Stimulated activated effector memory CD8-positive, alpha-beta T cell treated with anti-CD3 and anti-CD28 coated beads, Interleukin-12 subunit alpha, Interleukin-12 subunit beta, amount 100 ng/mL, for 72 hours (primary cell): ENCODE measurements at regions not wholly inside any gene's neighbourhood (a gene's known extent, or its start where the extent isn't known, plus 50 kb on each side); places are given as distances from the start of the nearest gene placed in this dataset.

Experiments used
- ATAC-seq: fragments of 150-1000 bp; cut with Tn5 transposase; 2 replicates; pipeline ENCODE4 v1.10.0; 2021
- DNase-seq, 2 donors: peaks; one replicate each; pipeline ENCODE4 v3.0.0; 2021 to 2022; ENCODE audit warnings: low spot score in 2 of 2
- H3K27ac Mint-ChIP-seq: one replicate; pipeline ENCODE4 v1.8.0; 2022; ENCODE audit warnings: mild to moderate bottlenecking, mixed read lengths
- H3K36me3 Mint-ChIP-seq: one replicate; pipeline ENCODE4 v1.8.0; 2022; ENCODE audit warnings: mild to moderate bottlenecking, mixed read lengths
- H3K4me1 Mint-ChIP-seq: one replicate; pipeline ENCODE4 v1.8.0; 2022; ENCODE audit warnings: mixed read lengths
- H3K4me3 Mint-ChIP-seq: one replicate; pipeline ENCODE4 v1.8.0; 2022; ENCODE audit warnings: mild to moderate bottlenecking, mixed read lengths
- H3K9me3 Mint-ChIP-seq: one replicate; pipeline ENCODE4 v1.8.0; 2022; ENCODE audit warnings: mixed read lengths

DNA sequence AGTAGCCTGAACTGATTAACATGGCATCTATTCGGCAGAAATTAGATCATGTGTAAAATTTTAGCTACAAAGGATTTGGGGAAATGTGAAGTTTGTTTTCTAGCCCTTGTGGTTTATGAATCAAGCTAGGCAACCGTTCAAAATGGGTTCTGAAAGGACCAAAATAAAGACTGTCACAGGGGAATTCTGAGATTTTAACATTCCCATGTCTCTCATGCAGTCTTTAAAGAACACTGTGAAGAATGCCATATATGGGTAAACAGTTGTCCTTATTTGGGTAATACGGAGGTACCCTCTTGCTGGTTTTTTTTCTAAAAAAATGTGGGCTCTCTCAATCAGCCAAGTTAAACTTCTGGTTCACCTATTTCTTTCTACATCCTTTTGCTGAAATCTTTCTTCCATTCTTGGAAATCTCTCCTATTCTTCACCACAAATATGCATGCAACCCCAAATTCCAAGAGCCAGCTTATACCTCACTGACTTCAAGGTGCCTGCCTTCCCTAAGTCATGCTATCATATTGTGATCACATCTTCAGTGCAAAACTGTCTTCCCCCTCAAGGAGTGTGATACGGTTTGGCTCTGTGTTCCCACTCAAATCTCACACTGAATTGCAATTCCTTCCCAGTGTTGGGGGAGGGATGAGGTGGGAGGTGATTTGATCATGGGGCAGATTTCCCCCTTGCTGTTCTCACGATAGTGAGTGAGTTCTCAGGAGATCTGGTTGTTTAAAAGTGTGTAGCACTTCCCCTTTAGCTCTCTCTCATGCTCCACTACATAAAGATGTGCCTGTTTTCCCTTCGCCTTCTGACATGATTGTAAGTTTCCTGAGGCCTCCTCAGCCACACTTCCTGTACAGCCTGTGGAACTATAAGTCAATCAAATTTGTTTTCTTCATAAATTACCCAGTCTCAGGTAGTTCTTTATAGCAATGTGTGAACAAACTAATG is 308.7 kb downstream of the TTLL7 start:
- ATAC-seq (no peak), DNase-seq (no peak)
- Mint-ChIP-seq H3K4me1 (no peaks in the 10 kb centered on the region), H3K9me3 (peaks cover 10% of the 10 kb centered on the region), H3K27ac (no peak overlapping the region), H3K4me3 (no peak overlapping the region), H3K36me3 (no peaks in the 10 kb centered on the region)

- ATAC-seq: no peak
- Mint-ChIP-seq H3K4me1 (no peaks in the 10 kb centered on the region), H3K36me3 (no peaks in the 10 kb centered on the region), H3K27ac (no peak overlapping the region), H3K9me3 (peaks cover under 1% of the 10 kb centered on the region), H3K4me3 (no peak overlapping the region)
- DNase-seq: no peak
These were observed 316.8 kb downstream of the TTLL7 start for GRCh38 chr1:83682132-83682531.

DNA sequence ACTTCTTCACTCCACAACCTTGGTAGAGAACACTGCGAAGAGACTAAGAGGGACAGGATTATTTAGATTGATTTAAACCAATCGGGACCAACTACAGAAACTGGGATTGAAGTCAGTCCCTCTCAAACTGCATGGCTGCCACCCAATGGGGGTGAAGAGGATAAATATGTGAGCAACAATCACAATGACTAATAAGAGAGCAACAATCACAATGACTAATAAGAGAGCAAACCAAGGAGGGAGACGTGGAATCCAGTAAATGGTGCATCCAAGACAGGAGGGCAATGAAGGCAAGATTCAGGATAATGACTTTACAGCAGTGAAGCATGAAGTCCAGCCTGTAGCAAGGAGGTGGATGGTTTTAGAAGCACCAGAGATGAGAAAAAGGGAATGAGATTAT is 322.8 kb downstream of the TTLL7 start:
- DNase-seq (no peak), ATAC-seq (no peak)
- no peak overlapping the region for H3K27ac Mint-ChIP-seq
- peaks cover 6% of the 10 kb centered on the region for H3K9me3 Mint-ChIP-seq
- no peak overlapping the region for H3K4me3 Mint-ChIP-seq
- H3K36me3 Mint-ChIP-seq: no peaks in the 10 kb centered on the region
- no peaks in the 10 kb centered on the region for H3K4me1 Mint-ChIP-seq

DNA sequence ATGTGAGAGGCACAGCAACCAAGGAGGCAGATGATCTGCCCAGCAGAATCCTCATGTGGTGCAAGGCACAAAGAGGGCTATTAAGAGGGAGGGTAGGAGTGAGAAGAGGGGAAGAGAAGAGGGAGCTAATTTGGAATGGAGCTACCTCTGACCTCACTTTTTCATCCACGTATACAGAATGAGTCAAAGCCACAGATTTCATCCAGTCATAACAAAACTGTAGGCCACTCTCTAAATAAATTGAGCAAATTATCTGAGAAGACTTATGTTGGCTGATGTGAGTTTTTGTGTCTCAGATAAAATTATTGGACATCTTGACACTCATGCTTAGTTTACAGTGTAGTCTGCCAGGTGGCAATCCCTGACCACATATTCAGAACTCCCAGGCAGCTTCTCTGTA is 325.6 kb downstream of the TTLL7 start:
- DNase-seq: no peak
- no peak overlapping the region for H3K27ac Mint-ChIP-seq

DNA sequence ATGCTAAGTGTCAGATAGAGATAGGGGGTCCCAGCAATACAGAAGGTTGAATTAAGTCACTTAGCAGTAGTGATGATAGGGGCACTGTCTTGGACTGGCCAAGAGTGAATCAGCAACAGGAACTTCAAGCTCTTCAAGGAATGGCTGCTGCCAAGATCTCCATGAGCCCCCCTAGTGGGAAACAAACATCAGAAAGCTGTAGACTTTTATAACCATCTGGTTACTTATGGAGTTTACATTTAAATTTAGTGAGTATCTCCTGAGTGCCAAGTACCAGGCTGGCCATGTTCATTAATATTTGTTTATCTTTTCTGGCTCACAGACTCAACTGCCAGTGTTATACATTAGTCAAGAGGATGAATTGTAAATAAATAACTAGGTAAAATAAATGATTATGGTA is 327.3 kb downstream of the TTLL7 start:
- Mint-ChIP-seq H3K27ac (no peak overlapping the region), H3K9me3 (peaks cover 16% of the 10 kb centered on the region), H3K4me1 (no peaks in the 10 kb centered on the region), H3K36me3 (no peaks in the 10 kb centered on the region), H3K4me3 (no peak overlapping the region)
- ATAC-seq: no peak
- DNase-seq: no peak

More for the DNA sequence above, 325.6 kb downstream of the TTLL7 start:
- no peak for ATAC-seq
- Mint-ChIP-seq H3K4me3 (no peak overlapping the region), H3K4me1 (no peaks in the 10 kb centered on the region), H3K9me3 (peaks cover 12% of the 10 kb centered on the region), H3K36me3 (no peaks in the 10 kb centered on the region)

GRCh38 chr1:83670909-83671565 is 327.9 kb downstream of the TTLL7 start:
- no peaks in the 10 kb centered on the region for H3K36me3 Mint-ChIP-seq
- no peaks in the 10 kb centered on the region for H3K4me1 Mint-ChIP-seq
- DNase-seq: no peak
- H3K9me3 Mint-ChIP-seq: peaks cover 13% of the 10 kb centered on the region
- no peak overlapping the region for H3K4me3 Mint-ChIP-seq
- ATAC-seq: no peak
- H3K27ac Mint-ChIP-seq: no peak overlapping the region

- ATAC-seq: no peak
- Mint-ChIP-seq H3K36me3 (no peaks in the 10 kb centered on the region), H3K4me1 (no peaks in the 10 kb centered on the region), H3K9me3 (peaks cover 12% of the 10 kb centered on the region), H3K4me3 (no peak overlapping the region), H3K27ac (no peak overlapping the region)
- no peak for DNase-seq
These were observed 357.0 kb downstream of the TTLL7 start for GRCh38 chr1:83641796-83642443.

GRCh38 chr1:83641206-83641658 is 357.7 kb downstream of the TTLL7 start:
- no peak for DNase-seq

GRCh38 chr1:83639785-83640184 is 359.1 kb downstream of the TTLL7 start:
- ATAC-seq (no peak), DNase-seq (no peak)
- H3K4me3 Mint-ChIP-seq: no peak overlapping the region
- H3K27ac Mint-ChIP-seq: no peak overlapping the region
- H3K36me3 Mint-ChIP-seq: no peaks in the 10 kb centered on the region
- no peaks in the 10 kb centered on the region for H3K4me1 Mint-ChIP-seq
- H3K9me3 Mint-ChIP-seq: peaks cover 9% of the 10 kb centered on the region

More at GRCh38 chr1:83641206-83641658, 357.7 kb downstream of the TTLL7 start:
- Mint-ChIP-seq H3K36me3 (no peaks in the 10 kb centered on the region), H3K9me3 (peaks cover 9% of the 10 kb centered on the region), H3K4me3 (no peak overlapping the region), H3K4me1 (no peaks in the 10 kb centered on the region), H3K27ac (no peak overlapping the region)
- no peak for ATAC-seq

DNA sequence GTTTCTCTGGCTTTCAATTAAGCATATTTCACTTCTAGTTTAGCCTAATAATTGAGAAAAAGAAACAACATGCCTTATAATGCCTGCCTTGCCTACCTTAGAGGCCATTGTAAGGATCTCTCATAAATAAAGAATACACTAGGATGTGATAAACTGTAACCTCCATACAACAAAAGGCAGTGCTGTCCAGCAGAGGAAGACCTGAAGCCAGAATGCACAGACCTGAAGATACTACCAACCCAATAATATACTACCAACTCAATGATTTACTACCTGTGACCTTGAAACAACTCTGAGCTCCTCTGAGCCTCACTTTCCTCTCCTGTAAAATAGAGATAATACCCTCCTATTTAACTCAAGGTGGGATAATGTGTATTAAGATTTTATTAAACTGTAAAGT is 361.3 kb downstream of the TTLL7 start:
- no peaks in the 10 kb centered on the region for H3K4me1 Mint-ChIP-seq
- DNase-seq: no peak
- ATAC-seq: no peak
- peaks cover 3% of the 10 kb centered on the region for H3K9me3 Mint-ChIP-seq
- H3K36me3 Mint-ChIP-seq: no peaks in the 10 kb centered on the region
- H3K4me3 Mint-ChIP-seq: no peak overlapping the region
- no peak overlapping the region for H3K27ac Mint-ChIP-seq

DNA sequence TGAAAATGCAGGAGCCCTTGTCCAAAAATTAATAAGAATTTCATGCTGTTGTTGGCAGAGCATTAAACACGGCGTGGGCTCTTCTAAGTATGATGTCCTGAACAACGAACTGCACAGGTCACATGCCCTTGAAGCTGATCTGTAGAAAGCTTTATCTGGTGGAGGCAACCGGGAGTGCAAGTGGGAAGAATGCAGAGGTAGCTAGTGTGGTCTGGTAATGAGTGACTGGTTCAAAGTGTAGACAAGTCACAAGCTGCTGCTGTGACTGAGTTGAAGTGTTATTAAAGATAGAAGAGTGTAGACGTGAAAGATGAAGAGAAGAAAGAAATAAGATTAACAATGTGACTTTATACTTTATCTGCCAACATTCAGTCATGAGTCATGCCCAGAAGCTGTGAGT is 361.9 kb downstream of the TTLL7 start:
- Mint-ChIP-seq H3K27ac (no peak overlapping the region), H3K4me1 (no peaks in the 10 kb centered on the region), H3K9me3 (peaks cover 3% of the 10 kb centered on the region), H3K36me3 (no peaks in the 10 kb centered on the region), H3K4me3 (no peak overlapping the region)
- ATAC-seq (no peak), DNase-seq (no peak)

- DNase-seq: no peak
- Mint-ChIP-seq H3K4me3 (no peak overlapping the region), H3K4me1 (no peaks in the 10 kb centered on the region), H3K27ac (no peak overlapping the region), H3K9me3 (peaks cover 12% of the 10 kb centered on the region), H3K36me3 (no peaks in the 10 kb centered on the region)
- ATAC-seq: no peak
These were observed 366.0 kb downstream of the TTLL7 start for GRCh38 chr1:83632906-83633305.

GRCh38 chr1:83631851-83632250 is 367.1 kb downstream of the TTLL7 start:
- no peak overlapping the region for H3K27ac Mint-ChIP-seq
- H3K4me1 Mint-ChIP-seq: no peaks in the 10 kb centered on the region
- H3K9me3 Mint-ChIP-seq: peaks cover 11% of the 10 kb centered on the region
- no peak overlapping the region for H3K4me3 Mint-ChIP-seq
- H3K36me3 Mint-ChIP-seq: no peaks in the 10 kb centered on the region
- DNase-seq (no peak), ATAC-seq (no peak)

GRCh38 chr1:83627045-83627444 is 371.9 kb downstream of the TTLL7 start:
- peaks cover 14% of the 10 kb centered on the region for H3K9me3 Mint-ChIP-seq
- no peak for DNase-seq
- no peak overlapping the region for H3K4me3 Mint-ChIP-seq
- H3K36me3 Mint-ChIP-seq: no peaks in the 10 kb centered on the region
- no peaks in the 10 kb centered on the region for H3K4me1 Mint-ChIP-seq
- H3K27ac Mint-ChIP-seq: no peak overlapping the region
- ATAC-seq: no peak

DNA sequence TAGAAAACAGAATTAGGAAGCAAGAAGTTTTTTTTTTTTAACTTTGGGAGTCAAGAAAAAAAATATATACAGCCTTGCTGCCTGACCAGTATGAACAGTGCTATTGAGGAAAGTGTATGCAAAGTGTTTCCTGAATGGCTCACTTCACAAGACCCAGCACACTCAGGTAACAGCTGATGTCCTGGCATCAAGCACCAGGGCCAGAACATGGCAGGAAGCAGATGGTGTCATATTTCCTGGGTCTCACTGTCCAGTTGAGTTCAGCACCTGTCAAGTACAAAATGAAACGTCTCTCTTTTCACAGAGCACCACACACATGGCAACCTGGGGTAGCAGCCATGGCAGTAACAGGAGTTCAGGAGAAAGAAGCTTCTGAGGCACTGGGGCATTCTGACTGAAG is 372.3 kb downstream of the TTLL7 start:
- ATAC-seq (no peak), DNase-seq (no peak)
- Mint-ChIP-seq H3K27ac (no peak overlapping the region), H3K4me3 (no peak overlapping the region), H3K36me3 (no peaks in the 10 kb centered on the region), H3K9me3 (peaks cover 14% of the 10 kb centered on the region), H3K4me1 (no peaks in the 10 kb centered on the region)
